Skeletal muscle satellite cell (primary cell): ENCODE measurements at regions not wholly inside any gene's neighbourhood (a gene's known extent, or its start where the extent isn't known, plus 50 kb on each side); places are given as distances from the start of the nearest gene placed in this dataset.

Source experiments
- H3K27me3 ChIP-seq: 2 replicates; pipeline ENCODE4 v1.7.0; 2013; ENCODE audit warnings: low read length; ENCODE audit not compliant: control insufficient read depth, insufficient read depth
- H3K36me3 ChIP-seq: 2 replicates; pipeline ENCODE4 v1.7.0; 2013; ENCODE audit warnings: mild to moderate bottlenecking, control low read depth, low read length; ENCODE audit not compliant: insufficient read depth
- H3K4me1 ChIP-seq: 2 replicates; pipeline ENCODE4 v1.7.0; 2013; ENCODE audit warnings: low read length; ENCODE audit not compliant: control insufficient read depth, insufficient read depth
- H3K4me2 ChIP-seq: 2 replicates; pipeline ENCODE4 v1.7.0; 2013; ENCODE audit warnings: mild to moderate bottlenecking, low read length
- H3K4me3 ChIP-seq: 2 replicates; pipeline ENCODE4 v1.7.0; 2013; ENCODE audit warnings: low read length
- H3K9ac ChIP-seq: 2 replicates; pipeline ENCODE4 v1.7.0; 2013; ENCODE audit warnings: mild to moderate bottlenecking, low read depth, low read length, moderate library complexity
- H3K9me3 ChIP-seq: replicated peaks from 2 replicates; pipeline ENCODE4 v1.7.0; 2013; ENCODE audit warnings: mild to moderate bottlenecking, control low read depth, low read length

DNA sequence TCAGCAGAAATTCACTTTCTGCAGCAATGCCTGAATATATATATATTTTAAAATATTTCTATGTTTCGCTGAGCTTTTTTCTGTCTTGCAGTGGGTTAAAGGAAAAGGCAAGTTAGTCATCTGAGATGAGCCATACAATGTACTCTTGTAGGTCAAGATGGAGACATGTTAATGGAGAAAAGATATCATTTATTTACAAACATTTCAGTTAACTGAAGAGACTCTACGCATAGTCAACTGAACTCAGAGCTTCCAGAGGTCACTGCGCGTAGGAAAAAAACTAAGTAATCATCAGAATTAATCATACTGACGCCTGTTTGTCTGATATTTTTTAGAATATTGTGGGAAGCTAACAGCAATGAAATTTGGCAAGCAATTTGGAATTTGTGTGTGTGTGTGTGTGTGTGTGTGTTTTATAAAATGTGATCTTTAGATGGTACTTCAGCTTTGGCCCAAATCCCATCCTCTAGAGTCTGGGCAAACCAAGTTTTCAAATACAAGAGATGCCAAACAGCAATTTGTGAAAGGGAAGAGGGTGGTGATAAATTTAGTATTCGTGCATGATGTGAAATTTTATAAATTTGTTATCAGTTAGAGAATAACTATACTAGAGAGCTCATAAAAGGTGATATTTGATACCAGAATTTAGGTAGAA, 193.9 kb upstream of the AGR3 start:
- Histone ChIP-seq H3K9ac (no peak overlapping the region), H3K4me3 (no peak overlapping the region), H3K4me1 (no peaks in the 10 kb centered on the region), H3K27me3 (no peaks in the 10 kb centered on the region), H3K36me3 (no peaks in the 10 kb centered on the region), H3K4me2 (no peak overlapping the region), H3K9me3 (no peaks in the 10 kb centered on the region)

DNA sequence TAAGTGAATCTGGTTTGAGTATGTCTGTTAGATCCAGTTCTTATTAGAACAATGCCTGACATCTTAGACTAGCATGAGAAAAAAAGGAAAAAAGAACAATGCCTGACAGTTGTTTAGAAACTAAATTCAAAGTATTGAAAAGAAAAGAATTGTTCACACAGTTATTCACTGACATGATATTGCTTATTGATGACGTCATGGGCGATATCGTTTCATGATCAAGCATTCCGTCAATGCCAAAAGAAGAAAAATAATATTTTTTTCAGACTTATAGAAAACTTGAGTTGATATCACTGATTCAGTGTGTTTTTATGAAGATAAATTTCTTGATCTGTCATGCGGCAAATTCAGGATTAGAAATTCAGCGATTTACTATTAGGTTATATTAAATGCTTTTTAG, 196.5 kb upstream of the AGR3 start:
- Histone ChIP-seq H3K27me3 (no peaks in the 10 kb centered on the region), H3K36me3 (no peaks in the 10 kb centered on the region), H3K9me3 (no peaks in the 10 kb centered on the region), H3K4me3 (no peak overlapping the region), H3K9ac (no peak overlapping the region), H3K4me2 (no peak overlapping the region), H3K4me1 (no peaks in the 10 kb centered on the region)

- Histone ChIP-seq H3K27me3 (no peaks in the 10 kb centered on the region), H3K4me3 (no peak overlapping the region), H3K9ac (no peak overlapping the region), H3K4me1 (no peaks in the 10 kb centered on the region), H3K4me2 (no peak overlapping the region), H3K36me3 (no peaks in the 10 kb centered on the region), H3K9me3 (no peaks in the 10 kb centered on the region)
Observed at GRCh38 chr7:17083392-17084165, 201.8 kb upstream of the AGR3 start.

DNA sequence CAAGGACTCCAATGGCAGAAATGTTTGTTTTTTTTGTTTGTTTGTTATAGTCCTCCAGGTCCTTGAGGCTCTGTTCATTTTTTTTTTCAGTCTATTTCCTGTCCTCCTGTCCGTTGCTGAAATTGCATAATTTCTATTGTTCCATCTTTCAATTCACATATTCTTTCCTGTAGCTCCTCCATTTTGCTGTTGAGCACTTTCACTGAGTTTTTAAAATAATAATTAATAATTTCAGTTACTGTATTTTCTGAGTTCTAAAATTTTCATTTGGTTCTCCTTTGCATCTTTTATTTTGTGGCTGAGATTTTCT, 202.3 kb upstream of the AGR3 start:
- H3K4me3 ChIP-seq: no peak overlapping the region
- H3K4me2 ChIP-seq: no peak overlapping the region
- no peaks in the 10 kb centered on the region for H3K27me3 ChIP-seq
- no peaks in the 10 kb centered on the region for H3K4me1 ChIP-seq
- H3K36me3 ChIP-seq: no peaks in the 10 kb centered on the region
- H3K9me3 ChIP-seq: no peaks in the 10 kb centered on the region
- H3K9ac ChIP-seq: no peak overlapping the region

GRCh38 chr7:17085186-17085585, 203.4 kb upstream of the AGR3 start:
- H3K4me3 ChIP-seq: no peak overlapping the region
- no peaks in the 10 kb centered on the region for H3K27me3 ChIP-seq
- H3K9ac ChIP-seq: no peak overlapping the region
- no peaks in the 10 kb centered on the region for H3K9me3 ChIP-seq
- H3K4me1 ChIP-seq: no peaks in the 10 kb centered on the region
- H3K4me2 ChIP-seq: no peak overlapping the region
- H3K36me3 ChIP-seq: no peaks in the 10 kb centered on the region

GRCh38 chr7:17086403-17086802, 204.6 kb upstream of the AGR3 start:
- no peaks in the 10 kb centered on the region for H3K27me3 ChIP-seq
- H3K4me2 ChIP-seq: no peak overlapping the region
- H3K4me1 ChIP-seq: peaks cover 6% of the 10 kb centered on the region
- H3K9ac ChIP-seq: no peak overlapping the region
- no peaks in the 10 kb centered on the region for H3K36me3 ChIP-seq
- no peak overlapping the region for H3K4me3 ChIP-seq
- no peaks in the 10 kb centered on the region for H3K9me3 ChIP-seq

- Histone ChIP-seq H3K4me1 (peaks cover 17% of the 10 kb centered on the region), H3K4me3 (no peak overlapping the region), H3K9ac (no peak overlapping the region), H3K4me2 (no peak overlapping the region), H3K9me3 (no peaks in the 10 kb centered on the region), H3K36me3 (no peaks in the 10 kb centered on the region), H3K27me3 (no peaks in the 10 kb centered on the region)
Observed at GRCh38 chr7:17090751-17091150, 207.7 kb upstream of the AHR start.

DNA sequence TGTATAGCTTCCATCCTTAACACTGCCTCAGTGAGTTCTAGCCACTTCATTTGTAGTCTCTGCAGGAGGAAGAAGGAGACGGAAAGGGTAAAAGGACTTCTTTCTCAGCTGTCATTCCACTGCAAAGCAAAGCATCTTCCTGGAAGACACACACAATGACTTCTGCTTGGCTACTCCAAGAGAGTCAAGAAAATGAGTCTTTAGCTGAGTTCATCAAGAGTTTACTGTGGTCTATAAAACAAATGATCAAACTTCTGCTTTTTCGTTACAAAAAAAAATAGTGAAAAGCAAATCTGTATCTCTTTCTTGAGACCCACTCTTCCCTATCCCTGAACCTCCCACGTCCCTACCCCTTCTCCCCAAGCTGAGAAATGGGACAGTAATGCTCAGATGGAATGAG, 205.0 kb upstream of the AHR start:
- H3K27me3 ChIP-seq: no peaks in the 10 kb centered on the region
- H3K4me2 ChIP-seq: no peak overlapping the region
- no peak overlapping the region for H3K9ac ChIP-seq
- H3K9me3 ChIP-seq: no peaks in the 10 kb centered on the region
- H3K4me1 ChIP-seq: peaks cover 17% of the 10 kb centered on the region
- H3K4me3 ChIP-seq: no peak overlapping the region
- H3K36me3 ChIP-seq: no peaks in the 10 kb centered on the region

DNA sequence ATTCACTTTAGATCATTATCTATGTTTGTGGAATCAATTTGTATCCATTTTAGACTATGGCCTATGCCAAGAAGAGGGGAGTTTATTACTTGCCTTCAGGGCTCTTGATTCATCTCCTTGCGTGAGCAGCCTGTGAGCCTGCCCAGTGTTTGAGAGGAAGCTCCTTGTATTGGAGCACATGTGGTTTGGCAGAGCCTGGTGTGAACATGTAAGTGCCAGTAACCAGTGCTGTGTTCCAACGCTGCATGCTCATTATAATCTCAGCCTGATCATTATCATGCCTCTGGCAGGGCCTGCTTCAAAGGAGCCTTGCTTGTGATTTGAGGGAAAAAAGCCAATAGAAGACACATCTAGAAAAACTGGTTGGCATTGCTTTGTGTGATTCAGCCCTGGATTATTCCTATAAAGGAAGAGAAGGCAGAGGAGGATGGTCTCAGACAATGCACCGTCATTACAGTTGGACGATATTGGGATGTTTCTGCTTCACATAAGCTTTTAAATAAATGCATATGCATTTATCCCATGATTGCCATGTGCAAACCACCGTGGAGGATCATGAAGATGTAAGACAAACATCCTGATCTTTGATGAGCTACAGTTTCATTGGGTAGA, 203.4 kb upstream of the AHR start:
- Histone ChIP-seq H3K27me3 (no peaks in the 10 kb centered on the region), H3K9ac (no peak overlapping the region)

DNA sequence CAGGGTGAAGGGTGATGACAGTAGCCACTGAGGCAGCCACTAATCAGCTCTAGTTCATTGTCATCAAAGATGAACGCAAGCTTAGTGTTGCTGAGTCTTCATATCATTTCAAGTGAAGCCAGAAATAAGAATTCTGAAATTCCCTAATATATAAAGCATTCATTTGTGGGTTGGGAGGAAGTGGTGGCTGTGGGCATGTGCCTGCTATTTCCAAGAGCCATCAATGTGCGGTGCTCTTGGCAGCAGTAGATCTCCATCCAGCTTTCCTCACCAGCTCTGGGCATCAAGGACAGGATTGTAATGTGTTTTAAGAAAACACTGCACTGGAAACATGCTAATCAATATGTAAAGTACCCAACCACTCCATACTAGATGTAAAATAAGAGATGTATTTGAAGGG, 202.5 kb upstream of the AHR start:
- Histone ChIP-seq H3K4me3 (no peak overlapping the region), H3K9ac (no peak overlapping the region), H3K4me1 (peaks cover 20% of the 10 kb centered on the region), H3K4me2 (no peak overlapping the region), H3K9me3 (no peaks in the 10 kb centered on the region), H3K27me3 (no peaks in the 10 kb centered on the region), H3K36me3 (no peaks in the 10 kb centered on the region)

More for the DNA sequence above, 203.4 kb upstream of the AHR start:
- Histone ChIP-seq H3K4me1 (peaks cover 21% of the 10 kb centered on the region), H3K36me3 (no peaks in the 10 kb centered on the region), H3K4me2 (no peak overlapping the region), H3K4me3 (no peak overlapping the region), H3K9me3 (no peaks in the 10 kb centered on the region)

GRCh38 chr7:17097668-17098297, 200.7 kb upstream of the AHR start:
- peaks cover 15% of the 10 kb centered on the region for H3K4me1 ChIP-seq
- no peaks in the 10 kb centered on the region for H3K36me3 ChIP-seq
- no peaks in the 10 kb centered on the region for H3K27me3 ChIP-seq
- no peak overlapping the region for H3K4me2 ChIP-seq
- no peaks in the 10 kb centered on the region for H3K9me3 ChIP-seq
- H3K4me3 ChIP-seq: no peak overlapping the region
- no peak overlapping the region for H3K9ac ChIP-seq
